ENCODE measurements at regions not wholly inside any gene's neighbourhood (a gene's known extent, or its start where the extent isn't known, plus 50 kb on each side); places are given as distances from the start of the nearest gene placed in this dataset.

GRCh38 chr10:128594688-128595087 is 468.5 kb upstream of the MKI67 start:
- no peak for DNase-seq

DNA sequence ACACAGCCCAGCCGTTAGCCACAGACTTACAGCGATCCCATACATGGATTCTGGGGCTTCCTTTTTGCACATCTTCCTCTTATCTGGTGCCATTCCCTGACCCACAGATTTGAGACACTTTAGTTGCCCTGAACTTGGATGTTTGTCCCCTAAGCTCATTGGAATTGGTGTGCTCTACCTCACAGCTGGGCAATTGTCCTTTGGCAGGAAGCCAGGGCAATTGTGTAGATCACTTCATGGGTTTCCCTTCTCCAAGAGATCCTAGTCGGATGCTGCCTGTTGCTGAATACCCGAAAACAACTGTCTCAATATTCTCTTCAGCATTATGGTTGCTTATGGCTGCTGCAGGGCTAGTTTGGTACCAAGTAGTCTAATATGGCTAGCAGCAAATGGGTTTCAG is 470.7 kb upstream of the MKI67 start:
- DNase-seq: no peak

GRCh38 chr10:128599030-128599429 is 472.8 kb upstream of the MKI67 start:
- no peak for DNase-seq

DNA sequence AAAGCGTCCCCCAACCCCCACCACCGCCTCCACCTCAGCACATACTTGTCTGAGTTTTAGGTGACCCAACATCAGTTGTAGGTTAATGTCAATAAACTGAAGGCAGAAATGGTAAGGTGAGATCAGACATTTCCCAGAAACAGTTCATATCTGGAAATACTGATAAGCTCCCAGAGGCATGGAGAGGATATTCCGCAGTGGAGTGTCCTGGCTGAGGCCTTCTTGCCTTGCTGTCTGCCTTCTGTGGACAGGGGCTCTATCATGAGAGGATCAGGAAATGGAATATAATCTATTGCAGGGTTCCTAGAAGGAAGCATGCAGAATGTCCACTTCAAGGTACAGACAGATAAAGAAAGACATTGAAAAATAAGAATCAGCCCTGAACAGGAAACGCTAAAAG is 473.3 kb upstream of the MKI67 start:
- no peak for DNase-seq

GRCh38 chr10:128602183-128602582 is 476.0 kb upstream of the MKI67 start:
- DNase-seq: no peak

DNA sequence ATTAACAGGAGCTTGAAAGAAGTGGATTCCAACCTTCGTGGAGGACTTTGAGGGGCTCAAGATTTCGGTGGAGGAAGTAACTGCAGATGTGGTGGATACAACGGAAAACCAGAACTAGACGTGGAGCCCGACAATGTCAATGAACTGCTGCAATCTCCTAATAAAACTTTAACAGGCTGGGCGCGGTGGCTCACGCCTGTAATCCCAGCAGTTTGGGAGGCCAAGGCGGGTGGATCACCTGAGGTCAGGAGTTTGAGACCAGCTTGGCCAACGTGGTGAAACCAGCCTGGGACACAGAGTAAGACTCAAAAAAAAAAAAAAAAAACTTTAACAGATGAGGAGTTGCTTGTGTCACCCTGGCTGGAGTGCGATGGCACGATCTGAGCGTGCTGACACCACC is 477.8 kb upstream of the MKI67 start:
- DNase-seq: no peak

GRCh38 chr10:128605180-128605579 is 479.0 kb upstream of the MKI67 start:
- no peak for DNase-seq

DNA sequence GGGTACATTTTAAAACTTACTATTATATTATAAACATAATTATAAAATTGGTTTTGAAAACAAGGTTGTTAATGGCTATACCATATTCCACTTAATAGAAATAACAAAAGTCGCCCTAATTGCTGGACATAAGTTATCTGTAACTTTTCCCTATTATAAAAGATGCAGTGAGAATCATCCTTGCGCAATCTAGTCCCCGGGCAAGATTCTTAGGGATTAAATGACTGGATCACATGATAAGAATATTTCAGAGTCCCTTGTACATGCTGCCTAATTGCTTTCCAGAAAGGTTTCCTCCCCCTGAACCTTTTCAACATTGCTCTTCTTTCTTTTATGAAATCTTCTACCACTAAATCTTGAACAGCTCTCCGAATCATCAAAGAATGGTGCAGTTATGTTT is 479.8 kb upstream of the MKI67 start:
- no peak for DNase-seq

GRCh38 chr10:128608791-128609190 is 482.6 kb upstream of the MKI67 start:
- DNase-seq: no peak

DNA sequence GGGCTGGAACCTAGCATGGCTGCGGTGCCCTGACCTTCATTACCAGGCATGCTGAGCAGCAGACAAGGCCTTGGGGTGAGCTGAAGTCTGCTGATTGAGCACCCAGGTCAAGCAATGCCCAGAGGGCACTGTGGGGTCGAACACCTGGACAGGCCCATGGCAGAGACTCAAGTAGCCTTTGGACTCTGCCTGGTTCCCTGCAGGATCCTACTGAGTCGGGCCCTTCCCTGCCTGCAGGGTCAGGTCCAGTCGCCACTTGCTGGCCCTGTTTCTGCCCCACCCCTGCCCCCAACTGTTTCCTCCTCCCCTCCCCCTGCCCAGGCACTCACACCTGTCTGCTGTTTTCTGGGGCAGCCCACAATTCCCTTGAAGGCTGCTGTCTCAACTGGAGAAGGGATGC is 483.2 kb upstream of the MKI67 start:
- DNase-seq: no peak

DNA sequence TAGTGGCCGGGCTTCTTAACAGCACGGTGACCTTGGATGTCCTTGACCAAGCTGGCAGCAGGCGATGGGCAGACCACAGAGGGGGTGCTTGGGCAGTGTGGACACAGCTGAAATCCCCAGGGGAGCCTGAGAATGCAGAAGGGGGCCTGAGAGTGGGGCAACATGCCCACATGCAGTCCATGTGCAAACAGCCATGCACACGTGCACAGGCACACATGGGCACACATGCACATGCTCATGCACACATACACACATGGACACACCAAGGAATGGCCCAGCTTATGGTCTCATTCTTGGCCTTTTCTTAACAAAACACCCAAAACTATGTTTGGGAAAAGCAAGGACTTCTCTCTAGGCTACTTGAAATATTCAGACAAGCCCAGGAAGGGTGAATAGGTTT is 483.9 kb upstream of the MKI67 start:
- no peak for DNase-seq

DNA sequence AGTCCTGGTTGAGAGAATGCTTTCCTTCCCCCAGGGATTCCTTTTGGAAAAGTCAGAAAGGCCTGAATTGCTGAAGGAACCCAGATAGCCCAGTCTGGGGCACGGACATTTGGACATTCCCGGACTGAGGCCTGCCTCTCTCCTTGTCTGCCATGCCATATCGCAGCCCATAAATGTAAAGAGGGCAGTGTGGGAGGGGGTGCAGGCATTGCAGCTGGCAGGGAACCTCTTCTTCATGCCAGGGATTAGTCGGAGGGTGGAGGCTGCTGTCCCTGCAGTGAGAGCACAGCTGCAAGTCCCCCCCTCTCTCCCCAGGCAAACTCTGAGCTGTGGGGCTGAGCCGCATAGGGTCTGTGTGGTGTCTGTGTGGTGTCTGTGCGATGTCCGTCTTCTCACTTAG is 486.0 kb upstream of the MKI67 start:
- no peak for DNase-seq

DNA sequence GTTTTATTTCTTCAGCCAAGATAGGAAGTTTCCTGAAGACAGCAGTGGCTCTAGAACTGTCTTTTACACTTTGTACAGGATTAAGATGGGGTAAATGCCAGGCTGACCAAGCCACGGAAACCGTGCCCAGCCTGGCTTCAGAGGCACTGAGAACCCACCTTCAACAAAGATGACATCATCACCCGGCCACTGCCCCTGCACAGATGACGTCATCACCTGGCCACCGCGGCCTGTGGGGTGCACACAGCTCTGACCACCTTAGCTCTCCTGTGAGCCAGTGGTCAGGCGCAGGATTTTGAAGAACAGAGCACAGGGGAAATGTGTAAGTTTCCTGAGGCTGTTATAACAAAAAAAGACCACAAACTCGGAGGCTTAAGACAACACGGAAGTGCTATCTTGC is 486.4 kb upstream of the MKI67 start:
- DNase-seq: no peak

GRCh38 chr10:128614016-128614605 is 487.9 kb upstream of the MKI67 start:
- DNase-seq: no peak

DNA sequence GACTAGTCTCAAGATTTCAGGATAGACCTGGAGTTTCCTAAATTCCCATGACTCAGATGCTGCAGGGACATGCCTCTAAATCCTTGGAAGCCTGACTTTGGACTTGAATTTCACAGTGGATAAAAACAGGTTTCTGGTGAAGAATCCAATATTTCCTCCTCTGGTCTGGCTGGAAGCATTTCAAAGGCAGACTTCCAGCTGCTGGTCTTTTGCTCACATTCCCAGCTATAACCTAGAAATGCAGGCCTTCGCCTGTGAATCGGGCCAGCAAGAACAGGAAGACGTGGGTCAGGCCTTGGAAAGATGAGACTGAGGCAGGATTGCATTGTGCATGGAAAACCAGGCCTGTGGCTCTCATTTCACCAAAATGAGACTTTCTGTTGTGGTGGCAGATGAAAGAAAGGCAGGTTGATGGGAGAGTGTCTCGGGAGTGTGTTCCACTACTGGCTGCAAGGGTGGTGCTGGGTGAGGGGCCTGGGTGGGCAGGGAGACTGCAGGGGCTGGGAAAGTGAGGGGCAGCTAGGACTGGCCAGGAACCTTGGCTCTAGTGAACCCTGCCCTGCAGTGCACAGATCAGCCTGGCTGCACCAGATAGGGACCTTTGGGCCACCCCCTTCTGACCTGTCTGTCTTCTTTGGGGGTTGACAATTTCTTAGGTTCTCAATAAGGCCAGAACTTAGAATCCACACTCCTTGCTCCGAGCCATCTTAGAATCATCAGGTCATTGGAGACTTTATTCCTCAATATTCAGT is 488.8 kb upstream of the MKI67 start:
- DNase-seq: no peak

DNA sequence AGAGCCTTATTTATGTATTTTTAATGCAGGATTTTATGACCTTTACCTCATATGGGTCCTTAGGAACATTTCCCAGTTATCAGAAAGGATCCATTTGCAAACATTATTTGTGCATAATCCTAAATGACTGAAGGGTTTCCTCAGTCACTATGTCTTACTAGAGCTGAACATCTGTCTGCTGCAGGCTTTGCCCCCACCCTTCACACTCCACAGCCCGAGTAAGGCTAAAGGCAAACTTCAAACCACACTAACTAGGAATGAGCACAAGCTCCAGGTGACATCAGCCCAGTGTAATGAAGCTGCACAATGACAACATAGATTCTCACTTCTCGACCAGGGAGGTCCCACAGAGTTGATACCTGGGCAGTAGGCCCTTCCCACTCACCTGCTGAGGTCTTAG is 491.3 kb upstream of the MKI67 start:
- DNase-seq: no peak

DNA sequence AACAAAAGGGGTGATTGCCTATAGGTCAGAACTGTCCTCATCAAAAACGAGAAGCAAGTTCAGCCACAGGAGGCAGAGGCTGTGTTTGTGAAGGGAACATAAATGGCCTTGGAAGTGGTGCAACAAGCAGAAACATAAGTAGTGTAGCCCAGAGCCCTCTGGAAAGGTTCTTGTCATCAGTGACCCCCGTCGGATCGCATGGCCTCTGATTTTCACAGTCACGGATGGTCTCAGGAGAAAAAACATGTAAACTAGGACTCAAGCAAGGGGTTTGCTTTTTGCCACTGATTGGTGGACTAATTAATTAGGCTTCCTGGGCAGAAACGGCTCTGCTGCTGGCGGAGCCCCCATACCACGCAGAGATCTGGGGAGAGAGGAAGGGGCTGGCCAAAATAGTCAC is 496.5 kb upstream of the MKI67 start:
- no peak for DNase-seq

GRCh38 chr10:128623776-128624175 is 497.6 kb upstream of the MKI67 start:
- no peak for DNase-seq

GRCh38 chr10:128624656-128625530 is 498.7 kb upstream of the MKI67 start:
- DNase-seq: no peak

- DNase-seq: no peak
Observed at GRCh38 chr10:128625926-128626325, 499.7 kb upstream of the MKI67 start.

GRCh38 chr10:128626397-128627000 is 500.3 kb upstream of the MKI67 start:
- no peak for DNase-seq

DNA sequence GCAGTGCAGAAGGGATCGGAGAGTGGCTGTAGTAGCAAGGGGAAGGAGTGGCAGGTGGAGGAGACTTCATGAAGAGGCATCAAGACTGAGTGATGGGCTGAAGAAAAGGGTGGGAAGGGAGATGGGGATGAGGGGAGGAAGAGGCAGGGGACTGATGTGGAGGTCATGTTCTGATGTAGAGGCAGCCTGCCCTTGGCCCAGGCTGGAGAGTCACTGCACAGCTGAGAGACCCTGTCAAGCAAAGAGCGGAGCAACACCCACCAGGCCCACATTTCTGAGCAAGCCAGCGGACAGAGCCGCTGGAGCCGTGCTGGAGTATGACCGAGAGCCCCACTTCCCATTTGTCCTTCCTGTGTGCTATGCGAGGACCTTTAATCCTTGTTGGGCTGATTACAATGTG is 501.6 kb upstream of the MKI67 start:
- DNase-seq: no peak

- DNase-seq: no peak
Observed at GRCh38 chr10:128628252-128628651, 502.0 kb upstream of the MKI67 start.

All from stimulated activated CD4-positive, alpha-beta T cell treated with anti-CD3 and anti-CD28 coated beads, Interleukin-4, amount 100 ng/mL, for 24 hours (primary cell).